CD8-positive, alpha-beta memory T cell (primary cell): ENCODE measurements at regions not wholly inside any gene's neighbourhood (a gene's known extent, or its start where the extent isn't known, plus 50 kb on each side); places are given as distances from the start of the nearest gene placed in this dataset.

Experiments used
- CTCF ChIA-PET: fragments of 350-600 bp; sonication (Branson Sonifier 250); formaldehyde crosslinking; loops from one replicate; lab custom pipeline; 2021; ENCODE audit warnings: antibody characterized with exemption; lab: Charles Lee
- POLR2A ChIA-PET: fragments of 350-600 bp; sonication (Branson Sonifier 250); formaldehyde crosslinking; loops from one replicate; lab custom pipeline; 2021; ENCODE audit warnings: antibody characterized with exemption; lab: Charles Lee
- DNase-seq, 5 donors: peaks; one replicate each; pipeline versions ENCODE4 v3.0.0 to v3.0.0-alpha.2; 2020 to 2022; ENCODE audit warnings: mixed read lengths in 1 of 5
- H3K27ac ChIP-seq: one replicate; pipeline ENCODE4 v1.7.0; 2013; ENCODE audit warnings: low read depth, mild to moderate bottlenecking, low read length, moderate library complexity
- H3K27me3 ChIP-seq: 2 replicates; pipeline ENCODE4 v1.7.0; 2013; ENCODE audit warnings: low read length, mild to moderate bottlenecking; ENCODE audit not compliant: insufficient read depth, poor library complexity, severe bottlenecking
- H3K36me3 ChIP-seq: 2 replicates; pipeline ENCODE4 v1.7.0; 2013; ENCODE audit warnings: mild to moderate bottlenecking, low read length, moderate library complexity; ENCODE audit not compliant: insufficient read depth
- H3K4me1 ChIP-seq: 2 replicates; pipeline ENCODE4 v1.7.0; 2013; ENCODE audit warnings: mild to moderate bottlenecking, low read length, moderate library complexity; ENCODE audit not compliant: insufficient read depth
- H3K4me3 ChIP-seq: 2 replicates; pipeline ENCODE4 v1.7.0; 2013; ENCODE audit warnings: mild to moderate bottlenecking, low read length
- H3K9me3 ChIP-seq: 2 replicates; pipeline ENCODE4 v1.7.0; 2013; ENCODE audit warnings: mild to moderate bottlenecking, low read length
- H3K27ac Mint-ChIP-seq, 8 donors: one replicate each; pipeline ENCODE4 v1.8.0; 2020 to 2021; ENCODE audit warnings: mixed read lengths in 8 of 8, mild to moderate bottlenecking in 6 of 8, inconsistent platforms in 3 of 8, moderate library complexity in 3 of 8
- H3K27me3 Mint-ChIP-seq, 2 donors: one replicate each; pipeline ENCODE4 v1.8.0; 2020 to 2021; ENCODE audit warnings: mixed read lengths in 2 of 2, mild to moderate bottlenecking in 1 of 2, moderate library complexity in 1 of 2
- H3K36me3 Mint-ChIP-seq, 3 donors: one replicate each; pipeline ENCODE4 v1.8.0; 2020 to 2021; ENCODE audit warnings: mixed read lengths in 3 of 3, inconsistent platforms in 1 of 3, mild to moderate bottlenecking in 1 of 3
- H3K4me1 Mint-ChIP-seq, 3 donors: one replicate each; pipeline ENCODE4 v1.8.0; 2020 to 2021; ENCODE audit warnings: mixed read lengths in 3 of 3, inconsistent platforms in 1 of 3, mild to moderate bottlenecking in 1 of 3
- H3K4me3 Mint-ChIP-seq, 7 donors: one replicate each; pipeline ENCODE4 v1.8.0; 2020 to 2021; ENCODE audit warnings: mixed read lengths in 7 of 7, mild to moderate bottlenecking in 6 of 7, moderate library complexity in 4 of 7, inconsistent platforms in 2 of 7
- H3K9me3 Mint-ChIP-seq, 5 donors: one replicate each; pipeline ENCODE4 v1.8.0; 2020 to 2022; ENCODE audit warnings: mixed read lengths in 5 of 5, mild to moderate bottlenecking in 3 of 5, moderate library complexity in 2 of 5, inconsistent platforms in 1 of 5

GRCh38 chr2:168315331-168316072 lies 68.1 kb upstream of the STK39 start:
- Mint-ChIP-seq H3K27ac (peak overlapping the region in 2 of 8 donors; percentile 15 to 19), H3K27me3 (peaks cover 0 to 1% of the 10 kb centered on the region in 2 donors), H3K4me3 (no peak overlapping the region), H3K4me1 (no peaks in the 10 kb centered on the region), H3K9me3 (no peaks in the 10 kb centered on the region), H3K36me3 (peaks cover 0 to 5% (median 0%) of the 10 kb centered on the region in 3 donors)
- Histone ChIP-seq H3K36me3 (no peaks in the 10 kb centered on the region), H3K4me3 (no peak overlapping the region), H3K27ac (no peak overlapping the region), H3K9me3 (no peaks in the 10 kb centered on the region), H3K4me1 (no peaks in the 10 kb centered on the region), H3K27me3 (no peaks in the 10 kb centered on the region)
- POLR2A ChIA-PET, result no interaction called here
- no peak for DNase-seq
- CTCF ChIA-PET, result no interaction called here

GRCh38 chr2:168316073-168316440 lies 68.7 kb upstream of the STK39 start:
- Mint-ChIP-seq H3K4me3 (no peak overlapping the region), H3K36me3 (peaks cover 0 to 5% (median 0%) of the 10 kb centered on the region in 3 donors), H3K27ac (no peak overlapping the region), H3K27me3 (peaks cover 0 to 1% of the 10 kb centered on the region in 2 donors), H3K9me3 (no peaks in the 10 kb centered on the region), H3K4me1 (no peaks in the 10 kb centered on the region)
- no peak overlapping the region for H3K27ac ChIP-seq
- H3K27me3 ChIP-seq, result no peaks in the 10 kb centered on the region
- no peaks in the 10 kb centered on the region for H3K9me3 ChIP-seq
- no peak for DNase-seq
- ChIA-PET CTCF (no interaction called here), POLR2A (no interaction called here)
- H3K4me1 ChIP-seq, result no peaks in the 10 kb centered on the region
- no peaks in the 10 kb centered on the region for H3K36me3 ChIP-seq
- no peak overlapping the region for H3K4me3 ChIP-seq

- Histone ChIP-seq H3K4me1 (no peaks in the 10 kb centered on the region), H3K9me3 (no peaks in the 10 kb centered on the region), H3K27me3 (no peaks in the 10 kb centered on the region), H3K27ac (no peak overlapping the region), H3K36me3 (no peaks in the 10 kb centered on the region), H3K4me3 (no peak overlapping the region)
- Mint-ChIP-seq H3K27ac (no peak overlapping the region), H3K4me3 (no peak overlapping the region), H3K4me1 (no peaks in the 10 kb centered on the region), H3K27me3 (peaks cover 3 to 7% of the 10 kb centered on the region in 2 donors), H3K9me3 (no peaks in the 10 kb centered on the region), H3K36me3 (peaks cover 0 to 5% (median 0%) of the 10 kb centered on the region in 3 donors)
- CTCF ChIA-PET, result no interaction called here
- POLR2A ChIA-PET, result no interaction called here
- DNase-seq, result no peak
Observed at GRCh38 chr2:168317282-168317681, 69.9 kb upstream of the STK39 start.

GRCh38 chr2:168320267-168320666 lies 72.9 kb upstream of the STK39 start:
- ChIA-PET CTCF (no interaction called here), POLR2A (no interaction called here)
- H3K9me3 ChIP-seq, result no peaks in the 10 kb centered on the region
- no peaks in the 10 kb centered on the region for H3K9me3 Mint-ChIP-seq
- H3K36me3 ChIP-seq, result no peaks in the 10 kb centered on the region
- no peak overlapping the region for H3K4me3 ChIP-seq
- no peaks in the 10 kb centered on the region for H3K27me3 ChIP-seq
- H3K27ac Mint-ChIP-seq, result peak overlapping the region in 1 of 8 donors; percentile 77
- no peak overlapping the region for H3K27ac ChIP-seq
- no peaks in the 10 kb centered on the region for H3K4me1 ChIP-seq
- peaks cover 14 to 34% of the 10 kb centered on the region in 2 donors for H3K27me3 Mint-ChIP-seq
- peaks cover 0 to 7% (median 0%) of the 10 kb centered on the region in 3 donors for H3K4me1 Mint-ChIP-seq
- no peak for DNase-seq
- no peak overlapping the region for H3K4me3 Mint-ChIP-seq
- H3K36me3 Mint-ChIP-seq, result no peaks in the 10 kb centered on the region

GRCh38 chr2:168322325-168323007 lies 75.1 kb upstream of the STK39 start:
- POLR2A ChIA-PET, result no interaction called here
- Histone ChIP-seq H3K36me3 (no peaks in the 10 kb centered on the region), H3K27ac (no peak overlapping the region), H3K9me3 (no peaks in the 10 kb centered on the region), H3K4me1 (no peaks in the 10 kb centered on the region), H3K4me3 (no peak overlapping the region), H3K27me3 (no peaks in the 10 kb centered on the region)
- Mint-ChIP-seq H3K27ac (no peak overlapping the region), H3K4me1 (peaks cover 0 to 7% (median 0%) of the 10 kb centered on the region in 3 donors), H3K9me3 (no peaks in the 10 kb centered on the region), H3K4me3 (no peak overlapping the region), H3K36me3 (no peaks in the 10 kb centered on the region), H3K27me3 (peaks cover 14 to 37% of the 10 kb centered on the region in 2 donors)
- CTCF ChIA-PET, result no interaction called here
- DNase-seq, result no peak

GRCh38 chr2:168323529-168324021 lies 76.2 kb upstream of the STK39 start:
- no peak overlapping the region for H3K4me3 Mint-ChIP-seq
- H3K27me3 Mint-ChIP-seq, result peaks cover 14 to 37% of the 10 kb centered on the region in 2 donors
- DNase-seq, result no peak
- POLR2A ChIA-PET, result no interaction called here
- CTCF ChIA-PET, result interaction anchor here (1.1 kb wide), 1 partner anchor 13 kb away, joined by 4 read pairs; no protein-coding TSS in a partner anchor
- Histone ChIP-seq H3K4me1 (no peaks in the 10 kb centered on the region), H3K36me3 (no peaks in the 10 kb centered on the region), H3K27me3 (no peaks in the 10 kb centered on the region), H3K4me3 (no peak overlapping the region), H3K9me3 (no peaks in the 10 kb centered on the region), H3K27ac (no peak overlapping the region)
- H3K36me3 Mint-ChIP-seq, result peaks cover 0 to 5% (median 0%) of the 10 kb centered on the region in 3 donors
- H3K27ac Mint-ChIP-seq, result no peak overlapping the region
- H3K4me1 Mint-ChIP-seq, result peaks cover 0 to 7% (median 0%) of the 10 kb centered on the region in 3 donors
- H3K9me3 Mint-ChIP-seq, result peaks cover 0 to 2% (median 0%) of the 10 kb centered on the region in 5 donors

- DNase-seq, result no peak
Observed at GRCh38 chr2:168326572-168326971, 79.2 kb upstream of the STK39 start.

GRCh38 chr2:168327328-168327727 lies 79.9 kb upstream of the STK39 start:
- DNase-seq, result no peak
- peaks cover 0 to 7% (median 0%) of the 10 kb centered on the region in 3 donors for H3K4me1 Mint-ChIP-seq
- H3K27me3 ChIP-seq, result no peaks in the 10 kb centered on the region
- no peaks in the 10 kb centered on the region for H3K4me1 ChIP-seq
- H3K9me3 ChIP-seq, result no peaks in the 10 kb centered on the region
- H3K36me3 ChIP-seq, result no peaks in the 10 kb centered on the region
- H3K27ac Mint-ChIP-seq, result no peak overlapping the region
- POLR2A ChIA-PET, result no interaction called here
- H3K9me3 Mint-ChIP-seq, result peaks cover 13 to 19% (median 16%) of the 10 kb centered on the region in 5 donors
- H3K27ac ChIP-seq, result no peak overlapping the region
- no peak overlapping the region for H3K4me3 Mint-ChIP-seq
- peaks cover 13 to 30% of the 10 kb centered on the region in 2 donors for H3K27me3 Mint-ChIP-seq
- peaks cover 0 to 30% (median 3%) of the 10 kb centered on the region in 3 donors for H3K36me3 Mint-ChIP-seq
- CTCF ChIA-PET, result interaction anchor here (1.7 to 1.9 kb wide), 2 partner anchors 9 to 15 kb away, joined by 3 to 9 read pairs; no protein-coding TSS in a partner anchor
- H3K4me3 ChIP-seq, result no peak overlapping the region

More at GRCh38 chr2:168326572-168326971, 79.2 kb upstream of the STK39 start:
- no peak overlapping the region for H3K4me3 Mint-ChIP-seq
- Histone ChIP-seq H3K4me1 (no peaks in the 10 kb centered on the region), H3K4me3 (no peak overlapping the region), H3K27me3 (no peaks in the 10 kb centered on the region), H3K27ac (no peak overlapping the region), H3K9me3 (no peaks in the 10 kb centered on the region), H3K36me3 (no peaks in the 10 kb centered on the region)
- peaks cover 0 to 27% (median 3%) of the 10 kb centered on the region in 3 donors for H3K36me3 Mint-ChIP-seq
- peaks cover 13 to 34% of the 10 kb centered on the region in 2 donors for H3K27me3 Mint-ChIP-seq
- peaks cover 13 to 19% (median 16%) of the 10 kb centered on the region in 5 donors for H3K9me3 Mint-ChIP-seq
- ChIA-PET CTCF (interaction anchor here (1.9 kb wide), 1 partner anchor 9 kb away, joined by 9 read pairs; no protein-coding TSS in a partner anchor), POLR2A (no interaction called here)
- H3K27ac Mint-ChIP-seq, result no peak overlapping the region
- peaks cover 0 to 7% (median 0%) of the 10 kb centered on the region in 3 donors for H3K4me1 Mint-ChIP-seq
